ENCODE measurements at regions not wholly inside any gene's neighbourhood (a gene's known extent, or its start where the extent isn't known, plus 50 kb on each side); places are given as distances from the start of the nearest gene placed in this dataset.

GRCh38 chr10:1950803-1951495 lies 213.6 kb upstream of the ADARB2 start:
- no peak overlapping the region for H3K4me3 ChIP-seq (ENCODE audit: low read length)
- TF ChIP-seq, protein P1, sequence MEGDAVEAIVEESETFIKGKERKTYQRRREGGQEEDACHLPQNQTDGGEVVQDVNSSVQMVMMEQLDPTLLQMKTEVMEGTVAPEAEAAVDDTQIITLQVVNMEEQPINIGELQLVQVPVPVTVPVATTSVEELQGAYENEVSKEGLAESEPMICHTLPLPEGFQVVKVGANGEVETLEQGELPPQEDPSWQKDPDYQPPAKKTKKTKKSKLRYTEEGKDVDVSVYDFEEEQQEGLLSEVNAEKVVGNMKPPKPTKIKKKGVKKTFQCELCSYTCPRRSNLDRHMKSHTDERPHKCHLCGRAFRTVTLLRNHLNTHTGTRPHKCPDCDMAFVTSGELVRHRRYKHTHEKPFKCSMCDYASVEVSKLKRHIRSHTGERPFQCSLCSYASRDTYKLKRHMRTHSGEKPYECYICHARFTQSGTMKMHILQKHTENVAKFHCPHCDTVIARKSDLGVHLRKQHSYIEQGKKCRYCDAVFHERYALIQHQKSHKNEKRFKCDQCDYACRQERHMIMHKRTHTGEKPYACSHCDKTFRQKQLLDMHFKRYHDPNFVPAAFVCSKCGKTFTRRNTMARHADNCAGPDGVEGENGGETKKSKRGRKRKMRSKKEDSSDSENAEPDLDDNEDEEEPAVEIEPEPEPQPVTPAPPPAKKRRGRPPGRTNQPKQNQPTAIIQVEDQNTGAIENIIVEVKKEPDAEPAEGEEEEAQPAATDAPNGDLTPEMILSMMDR (conservative IDR thresholded peaks at IDR 0.05; ENCODE audit: low read length): no peak

DNA sequence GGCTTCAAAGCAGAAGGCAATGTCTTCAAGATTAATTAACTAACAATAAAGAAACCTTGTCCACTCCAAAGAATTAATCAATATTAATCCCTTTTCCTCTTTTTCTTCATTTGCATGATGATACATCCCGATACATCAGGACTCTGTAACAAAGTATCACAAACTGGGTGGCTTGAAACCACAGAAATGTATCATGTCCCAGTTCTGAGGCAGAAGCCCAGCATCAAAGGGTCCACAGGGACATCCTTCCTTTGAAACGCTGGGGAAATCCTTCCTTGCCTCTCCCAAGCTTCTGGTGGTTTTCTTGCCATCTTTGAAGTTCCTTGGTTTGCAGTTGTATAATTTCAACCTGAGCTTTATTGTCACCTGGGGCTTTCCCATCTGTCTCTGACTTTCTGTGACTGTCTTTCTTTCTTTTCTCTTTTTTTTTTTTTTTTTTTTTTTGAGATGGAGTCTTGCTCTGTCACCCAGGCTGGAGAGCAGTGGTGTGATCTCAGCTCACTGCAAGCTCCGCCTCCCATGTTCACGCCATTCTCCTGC lies 210.2 kb upstream of the ADARB2 start:
- H3K4me3 ChIP-seq (ENCODE audit: low read length): no peak overlapping the region
- TF ChIP-seq, protein P1 (conservative IDR thresholded peaks at IDR 0.05; ENCODE audit: low read length): no peak
- no peak for DNase-seq (ENCODE audit: low read depth)

More at GRCh38 chr10:1950803-1951495, 213.6 kb upstream of the ADARB2 start:
- no peak for DNase-seq (ENCODE audit: low read depth)

DNA sequence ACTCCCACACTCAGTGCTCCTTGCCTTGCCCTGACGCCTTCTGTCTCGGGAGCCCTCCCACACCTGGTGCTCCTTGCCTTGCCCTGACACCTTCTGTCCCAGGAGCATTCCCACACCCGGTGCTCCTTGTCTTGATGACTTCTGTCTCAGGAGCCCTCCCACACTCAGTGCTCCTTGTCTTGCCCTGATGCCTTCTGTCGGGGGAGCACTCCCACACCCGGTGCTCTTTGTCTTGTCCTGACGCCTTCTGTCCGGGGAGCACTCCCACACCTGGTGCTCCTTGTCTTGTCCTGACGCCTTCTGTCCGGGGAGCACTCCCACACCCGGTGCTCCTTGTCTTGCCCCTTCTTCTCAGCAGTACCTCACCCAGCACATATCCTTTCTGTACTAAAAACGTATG lies 207.2 kb upstream of the ADARB2 start:
- TF ChIP-seq, protein P1 (conservative IDR thresholded peaks at IDR 0.05; ENCODE audit: low read length): no peak
- no peak for DNase-seq (ENCODE audit: low read depth)

GRCh38 chr10:1942478-1942877 lies 205.2 kb upstream of the ADARB2 start:
- no peak overlapping the region for H3K4me3 ChIP-seq (ENCODE audit: low read length)
- DNase-seq (ENCODE audit: low read depth): no peak
- TF ChIP-seq, protein P1 (conservative IDR thresholded peaks at IDR 0.05; ENCODE audit: low read length): no peak

More for the DNA sequence above, 207.2 kb upstream of the ADARB2 start:
- H3K4me3 ChIP-seq (ENCODE audit: low read length): no peak overlapping the region

- TF ChIP-seq, protein P1 (conservative IDR thresholded peaks at IDR 0.05; ENCODE audit: low read length): no peak
- no peak overlapping the region for H3K4me3 ChIP-seq (ENCODE audit: low read length)
- no peak for DNase-seq (ENCODE audit: low read depth)
Measured at GRCh38 chr10:1939016-1939415, 201.7 kb upstream of the ADARB2 start.

DNA sequence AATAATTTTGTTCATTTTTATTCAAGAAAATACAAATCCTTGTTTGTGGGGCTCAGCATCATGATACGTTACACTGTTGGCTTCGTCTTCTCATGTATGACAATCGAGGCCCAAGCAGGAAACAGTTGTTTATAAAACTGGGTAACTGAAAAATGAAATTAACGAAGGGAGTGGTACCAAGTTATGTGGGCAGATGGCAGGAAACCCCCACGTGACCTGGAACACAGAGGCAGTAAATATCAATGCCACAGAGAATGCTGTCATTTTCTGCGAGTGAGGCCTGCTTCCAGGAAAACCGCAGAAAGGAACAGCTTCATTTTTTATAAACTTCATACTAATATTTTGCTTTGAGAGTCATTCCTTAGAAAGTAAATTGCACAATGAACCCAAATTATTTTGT lies 201.0 kb upstream of the ADARB2 start:
- no peak for DNase-seq (ENCODE audit: low read depth)
- TF ChIP-seq, protein P1 (conservative IDR thresholded peaks at IDR 0.05; ENCODE audit: low read length): no peak
- H3K4me3 ChIP-seq (ENCODE audit: low read length): no peak overlapping the region

DNA sequence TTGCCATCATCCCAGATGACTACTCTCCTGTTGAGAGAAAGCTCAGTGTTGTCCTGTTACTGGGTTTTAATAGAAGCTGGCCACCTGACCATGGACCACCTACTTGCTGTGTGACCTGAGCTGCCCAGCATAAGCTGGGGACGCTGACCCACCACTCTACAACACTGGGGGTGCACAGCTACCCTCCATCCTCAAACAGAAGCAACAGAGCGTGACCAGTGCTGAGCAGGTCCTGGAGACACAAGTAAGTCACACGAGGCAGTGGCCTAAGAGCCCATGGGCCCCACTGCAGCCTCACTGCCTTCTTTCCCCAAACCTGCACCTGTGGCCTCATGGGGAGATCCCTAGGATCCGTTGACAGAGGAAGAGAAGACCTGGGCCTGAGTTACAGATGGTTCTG lies 198.6 kb upstream of the ADARB2 start:
- no peak for DNase-seq (ENCODE audit: low read depth)
- TF ChIP-seq, protein P1 (conservative IDR thresholded peaks at IDR 0.05; ENCODE audit: low read length): no peak
- H3K4me3 ChIP-seq (ENCODE audit: low read length): no peak overlapping the region

Measured in AG10803 (cell line).